GM23338 (cell line): ENCODE measurements at regions not wholly inside any gene's neighbourhood (a gene's known extent, or its start where the extent isn't known, plus 50 kb on each side); places are given as distances from the start of the nearest gene placed in this dataset.
A peak's percentile ranks its signal among the peaks of the same experiment; 100 is the strongest.

Source experiments
- ATAC-seq: fragments of 200-7000 bp; cut with Tn5 transposase; 3 replicates; pipeline ENCODE4 v1.9.1; 2020
- DNase-seq: peaks from one replicate; pipeline ENCODE4 v3.0.0-alpha.2; 2015; ENCODE audit warnings: low spot score
- H2AFZ ChIP-seq: fragments of 200-600 bp; sonication (generic); 2 replicates; pipeline ENCODE4 v1.8.0; 2016; ENCODE audit warnings: antibody characterized with exemption, mild to moderate bottlenecking, moderate library complexity
- H3F3A ChIP-seq: fragments of 200-600 bp; sonication (generic); replicated peaks from 2 replicates; pipeline ENCODE4 v1.8.0; 2017; ENCODE audit warnings: antibody characterized with exemption, mixed run types, low read depth
- H3K27ac ChIP-seq: fragments of 200-600 bp; sonication (generic); 2 replicates; pipeline ENCODE4 v1.6.1; 2016; ENCODE audit warnings: low read depth
- H3K27me3 ChIP-seq: fragments of 200-600 bp; sonication (generic); 2 replicates; pipeline ENCODE4 v1.8.0; 2016; ENCODE audit warnings: mild to moderate bottlenecking, mixed run types, moderate library complexity; ENCODE audit not compliant: insufficient read depth
- H3K36me3 ChIP-seq: fragments of 200-600 bp; sonication (generic); 2 replicates; pipeline ENCODE4 v1.8.0; 2016; ENCODE audit warnings: mild to moderate bottlenecking; ENCODE audit not compliant: insufficient read depth
- H3K4me1 ChIP-seq: fragments of 200-600 bp; sonication (generic); 2 replicates; pipeline ENCODE4 v1.8.0; 2016; ENCODE audit warnings: mild to moderate bottlenecking, moderate library complexity; ENCODE audit not compliant: insufficient read depth
- H3K4me2 ChIP-seq: fragments of 200-600 bp; sonication (generic); 2 replicates; pipeline ENCODE4 v1.7.1; 2017; ENCODE audit warnings: mixed run types
- H3K4me3 ChIP-seq: fragments of 200-600 bp; sonication (generic); 2 replicates; pipeline ENCODE4 v1.6.1; 2016; ENCODE audit warnings: mixed run types
- H3K79me2 ChIP-seq: fragments of 200-600 bp; sonication (generic); replicated peaks from 2 replicates; pipeline ENCODE4 v1.8.0; 2017; ENCODE audit warnings: mild to moderate bottlenecking; ENCODE audit not compliant: insufficient read depth
- H3K9me2 ChIP-seq: fragments of 200-600 bp; sonication (generic); 2 replicates; pipeline ENCODE4 v1.8.0; 2017; ENCODE audit not compliant: insufficient read depth
- H4K20me1 ChIP-seq: fragments of 200-600 bp; sonication (generic); replicated peaks from 2 replicates; pipeline ENCODE4 v1.8.0; 2017; ENCODE audit warnings: mild to moderate bottlenecking; ENCODE audit not compliant: insufficient read depth
- H3K27ac Mint-ChIP-seq: 2 replicates; pipeline ENCODE4 v1.8.0; 2020; ENCODE audit warnings: inconsistent platforms, mild to moderate bottlenecking, moderate library complexity, mixed read lengths
- H3K27me3 Mint-ChIP-seq: 3 replicates; pipeline ENCODE4 v1.8.0; 2022; ENCODE audit warnings: low read depth, mild to moderate bottlenecking, moderate library complexity, mixed read lengths, inconsistent platforms; ENCODE audit not compliant: insufficient read depth, poor library complexity
- H3K36me3 Mint-ChIP-seq: 3 replicates; pipeline ENCODE4 v1.8.0; 2021; ENCODE audit warnings: low read depth, mild to moderate bottlenecking, inconsistent platforms, moderate library complexity, mixed read lengths
- H3K4me1 Mint-ChIP-seq: 3 replicates; pipeline ENCODE4 v1.8.0; 2020; ENCODE audit warnings: mild to moderate bottlenecking, inconsistent platforms, mixed read lengths
- H3K4me3 Mint-ChIP-seq: 3 replicates; pipeline ENCODE4 v1.8.0; 2021; ENCODE audit warnings: moderate library complexity, mild to moderate bottlenecking, inconsistent platforms, mixed read lengths
- H3K9me3 Mint-ChIP-seq: 3 replicates; pipeline ENCODE4 v1.8.0; 2020; ENCODE audit warnings: moderate library complexity, mild to moderate bottlenecking, inconsistent platforms, mixed read lengths
- CREB1 ChIP-seq: fragments of 250-450 bp; sonication (Bioruptor Pico); IDR thresholded peaks from 2 replicates; pipeline ENCODE4 v1.5.0; 2020; ENCODE audit warnings: low read depth, mild to moderate bottlenecking, moderate library complexity
- EZH2 ChIP-seq: fragments of 200-600 bp; sonication (generic); IDR thresholded peaks from one replicate; pipeline ENCODE4 v1.8.0; 2017; ENCODE audit warnings: antibody characterized with exemption, mild to moderate bottlenecking, low read depth; ENCODE audit not compliant: unreplicated experiment
- EZH2phosphoT487 ChIP-seq: fragments of 200-600 bp; sonication (generic); IDR thresholded peaks from one replicate; pipeline ENCODE4 v1.8.1; 2018; ENCODE audit warnings: antibody characterized with exemption; ENCODE audit not compliant: unreplicated experiment
- JUNB ChIP-seq: IDR thresholded peaks from one replicate; pipeline ENCODE4 v1.6.1; 2016; ENCODE audit warnings: antibody characterized with exemption; ENCODE audit not compliant: unreplicated experiment
- NANOG ChIP-seq: IDR thresholded peaks from 2 replicates; pipeline ENCODE4 v1.6.1; 2016; ENCODE audit warnings: antibody characterized with exemption, borderline replicate concordance
- POLR2AphosphoS5 ChIP-seq: IDR thresholded peaks from 2 replicates; pipeline ENCODE4 v1.6.1; 2016; ENCODE audit warnings: antibody characterized with exemption, low read depth
- ZNF331 ChIP-seq: fragments of 250-450 bp; sonication (Bioruptor Pico); IDR thresholded peaks from 2 replicates; pipeline ENCODE4 v1.5.0; 2020; ENCODE audit warnings: low read depth, mild to moderate bottlenecking, moderate library complexity
- ZNF462 ChIP-seq: fragments of 250-450 bp; sonication (Bioruptor Pico); IDR thresholded peaks from 2 replicates; pipeline ENCODE4 v1.5.0; 2020; ENCODE audit warnings: mild to moderate bottlenecking, moderate library complexity

GRCh38 chr13:107843281-107843680 lies 372.1 kb downstream of the LIG4 start:
- no peaks in the 10 kb centered on the region for H3K27me3 ChIP-seq
- Mint-ChIP-seq H3K27me3 (no peaks in the 10 kb centered on the region), H3K27ac (peak overlapping the region; percentile 28), H3K36me3 (no peaks in the 10 kb centered on the region), H3K4me1 (peaks cover 58% of the 10 kb centered on the region), H3K4me3 (peak overlapping the region; percentile 11; the same call in 1 of the 3 replicates), H3K9me3 (no peaks in the 10 kb centered on the region)
- H3K79me2 ChIP-seq = peaks cover 11% of the 10 kb centered on the region; the same call in 1 of the 2 replicates
- no peaks in the 10 kb centered on the region for H4K20me1 ChIP-seq
- H3K4me1 ChIP-seq = peaks cover 53% of the 10 kb centered on the region
- H3K36me3 ChIP-seq = no peaks in the 10 kb centered on the region
- no peak overlapping the region for H3K4me3 ChIP-seq
- no peaks in the 10 kb centered on the region for H3F3A ChIP-seq
- DNase-seq = peak; percentile 51
- H3K9me2 ChIP-seq = no peaks in the 10 kb centered on the region
- H3K27ac ChIP-seq = peak overlapping the region; percentile 40; the same call in 1 of the 2 replicates
- TF ChIP-seq JUNB (no peak), ZNF462 (CRISPR knock-in tag) (peak; percentile 93), EZH2phosphoT487 (no peak), CREB1 (CRISPR knock-in tag) (no peak)
- peak; percentile 24; the same call in 1 of the 3 replicates for ATAC-seq
- peak overlapping the region; percentile 36 for H3K4me2 ChIP-seq
- H2AFZ ChIP-seq = no peak overlapping the region

GRCh38 chr13:107842562-107843180 lies 372.7 kb downstream of the LIG4 start:
- Mint-ChIP-seq H3K4me3 (no peak overlapping the region), H3K9me3 (no peaks in the 10 kb centered on the region), H3K36me3 (no peaks in the 10 kb centered on the region), H3K4me1 (peaks cover 59% of the 10 kb centered on the region), H3K27ac (peak overlapping the region; percentile 73; the same call in 1 of the 2 replicates), H3K27me3 (no peaks in the 10 kb centered on the region)
- H4K20me1 ChIP-seq = no peaks in the 10 kb centered on the region
- ATAC-seq (no peak), DNase-seq (no peak)
- H3K27ac ChIP-seq = peak overlapping the region; percentile 40; the same call in 1 of the 2 replicates
- H3K79me2 ChIP-seq = peaks cover 13% of the 10 kb centered on the region
- peak overlapping the region; percentile 36 for H3K4me2 ChIP-seq
- H2AFZ ChIP-seq = no peak overlapping the region
- no peaks in the 10 kb centered on the region for H3F3A ChIP-seq
- no peaks in the 10 kb centered on the region for H3K27me3 ChIP-seq
- no peaks in the 10 kb centered on the region for H3K36me3 ChIP-seq
- no peaks in the 10 kb centered on the region for H3K9me2 ChIP-seq
- no peak overlapping the region for H3K4me3 ChIP-seq
- H3K4me1 ChIP-seq = peaks cover 53% of the 10 kb centered on the region
- TF ChIP-seq NANOG = no peak
- no peak for TF ChIP-seq POLR2AphosphoS5
- TF ChIP-seq EZH2phosphoT487 = no peak
- no peak for TF ChIP-seq EZH2
- TF ChIP-seq ZNF331 = no peak
